NCI-H510A (cell line): ENCODE measurements at regions not wholly inside any gene's neighbourhood (a gene's known extent, or its start where the extent isn't known, plus 50 kb on each side); places are given as distances from the start of the nearest gene placed in this dataset.

ENCODE experiments used
- DNase-seq: peaks from one replicate; lab custom pipeline; 2025; lab: John Stamatoyannopoulos, UW

GRCh38 chr5:20276061-20276958 is 288.3 kb upstream of the CDH18 start:
- DNase-seq, result no peak

DNA sequence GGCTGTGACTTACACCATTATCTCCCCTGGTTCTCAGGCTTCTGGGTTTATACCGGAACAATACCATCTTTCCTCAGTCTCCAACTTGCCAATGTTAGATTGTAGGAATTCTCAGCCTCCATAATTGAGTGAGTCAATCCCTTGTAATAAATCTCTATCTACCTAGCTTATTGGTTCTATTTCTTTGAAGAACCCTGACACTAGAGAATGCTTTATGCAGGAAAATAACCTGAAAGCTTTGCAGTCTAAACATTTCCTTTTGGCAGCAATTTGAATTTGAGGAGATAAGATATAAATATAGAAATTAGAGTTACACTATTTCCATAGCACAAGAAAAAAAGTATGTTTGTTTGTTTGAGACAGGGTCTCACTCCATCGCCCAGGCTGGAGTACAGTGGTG is 278.1 kb upstream of the CDH18 start:
- no peak for DNase-seq

DNA sequence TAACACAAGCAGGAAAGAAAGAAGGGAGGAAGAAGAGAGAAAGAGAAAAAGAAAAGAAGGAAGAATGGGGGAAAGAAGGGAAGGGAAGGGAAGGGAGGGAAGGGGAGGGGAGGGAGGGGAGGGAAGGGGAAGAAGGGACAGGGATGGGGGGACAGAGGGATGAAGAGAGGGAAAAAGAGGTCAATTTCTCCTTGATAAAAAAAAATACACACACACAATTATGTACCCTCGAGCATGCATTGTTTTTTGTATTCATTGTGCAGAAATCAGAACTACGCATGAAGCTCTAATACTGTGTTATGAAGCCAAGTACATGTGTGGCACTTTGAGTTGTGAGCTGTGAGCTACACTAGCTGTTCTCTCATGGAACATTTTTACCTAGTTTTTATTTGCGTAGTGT is 274.9 kb upstream of the CDH18 start:
- DNase-seq, result no peak

DNA sequence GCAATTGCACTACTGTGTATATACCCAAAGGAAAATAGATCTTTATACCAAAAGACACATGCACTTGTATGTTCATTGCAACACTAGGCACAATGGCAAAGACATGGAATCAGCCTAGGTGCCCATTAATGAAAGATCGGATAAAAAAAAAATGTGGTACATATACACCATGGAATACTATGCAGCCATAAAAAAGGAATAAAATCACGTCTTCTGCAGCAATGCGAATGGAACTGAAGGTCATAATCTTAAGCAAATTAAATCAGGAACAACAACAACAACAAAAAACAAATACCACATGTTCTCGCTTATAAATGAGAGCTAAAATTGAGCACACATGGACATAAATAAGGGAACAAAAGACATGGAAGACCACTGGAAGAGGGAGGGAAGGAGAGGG is 266.7 kb upstream of the CDH18 start:
- no peak for DNase-seq

- DNase-seq, result no peak
Observed at GRCh38 chr5:20248118-20248517, 260.1 kb upstream of the CDH18 start.

- no peak for DNase-seq
Observed at GRCh38 chr5:20245432-20245974, 257.5 kb upstream of the CDH18 start.

DNA sequence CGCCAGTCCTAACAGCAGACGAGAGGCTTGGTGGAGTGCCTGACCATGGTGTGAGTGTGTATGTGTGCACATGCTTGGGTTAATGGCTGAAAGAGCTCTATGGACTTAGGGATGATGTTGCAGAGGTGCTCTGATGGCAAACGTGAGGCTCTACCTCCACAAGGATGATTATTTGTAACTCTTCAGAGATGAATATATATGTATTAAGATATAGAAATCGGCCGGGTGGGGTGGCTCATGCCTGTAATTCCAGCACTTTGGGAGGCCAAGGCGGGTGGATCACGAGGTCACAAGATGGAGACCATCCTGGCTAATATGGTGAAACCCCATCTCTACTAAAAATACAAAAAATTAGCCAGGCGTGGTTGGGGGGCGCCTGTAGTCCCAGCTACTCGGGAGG is 253.4 kb upstream of the CDH18 start:
- DNase-seq, result no peak

GRCh38 chr5:20231040-20231439 is 243.0 kb upstream of the CDH18 start:
- no peak for DNase-seq

DNA sequence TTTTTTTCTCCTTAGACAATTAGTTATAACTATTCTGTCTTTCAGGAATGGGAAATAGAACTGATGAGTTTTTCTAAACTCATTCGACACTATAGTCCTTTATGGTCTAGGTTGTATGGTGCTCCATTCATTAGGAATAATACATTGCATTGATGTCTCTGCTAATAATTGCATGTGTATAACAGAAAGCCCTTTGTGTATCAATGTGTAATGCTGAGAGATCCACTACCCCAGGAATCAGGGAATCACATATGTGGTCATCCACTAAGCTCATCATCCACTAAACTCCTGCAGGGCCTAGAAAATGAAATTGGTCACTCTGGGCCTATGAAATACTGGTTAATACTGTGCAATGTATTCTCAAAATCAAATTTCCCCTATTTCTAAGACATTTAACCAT is 242.0 kb upstream of the CDH18 start:
- no peak for DNase-seq

DNA sequence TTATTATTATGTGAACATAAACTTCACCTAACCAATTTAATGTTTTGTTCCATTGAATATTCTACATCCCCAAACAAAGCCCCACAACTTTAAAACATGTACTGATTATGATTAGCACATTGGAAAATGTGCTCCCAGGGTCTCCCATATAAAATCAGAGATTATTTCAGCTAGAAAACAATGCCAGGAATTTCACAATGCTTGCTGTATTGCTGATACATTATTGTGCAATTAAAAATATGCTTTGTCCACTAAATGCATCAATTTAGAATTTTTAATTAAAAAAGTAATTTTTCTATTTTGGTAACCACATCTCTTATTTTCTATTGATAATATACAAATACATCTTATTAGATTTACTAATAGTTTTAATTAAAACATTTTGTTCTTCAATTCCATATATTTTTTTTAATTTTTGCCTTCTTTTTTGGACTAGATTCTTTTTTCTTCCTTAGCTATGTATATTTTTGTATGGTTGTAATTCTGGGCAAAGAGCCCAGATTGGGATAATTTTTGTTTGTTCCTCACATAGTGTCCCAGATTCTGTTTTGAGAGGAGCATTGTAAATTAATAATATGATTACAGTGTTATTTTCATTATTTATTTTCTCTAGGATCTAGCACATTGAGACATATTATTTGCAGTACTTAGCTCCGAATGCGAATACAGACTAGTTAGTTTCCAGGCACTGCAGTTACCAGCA is 241.5 kb upstream of the CDH18 start:
- no peak for DNase-seq

DNA sequence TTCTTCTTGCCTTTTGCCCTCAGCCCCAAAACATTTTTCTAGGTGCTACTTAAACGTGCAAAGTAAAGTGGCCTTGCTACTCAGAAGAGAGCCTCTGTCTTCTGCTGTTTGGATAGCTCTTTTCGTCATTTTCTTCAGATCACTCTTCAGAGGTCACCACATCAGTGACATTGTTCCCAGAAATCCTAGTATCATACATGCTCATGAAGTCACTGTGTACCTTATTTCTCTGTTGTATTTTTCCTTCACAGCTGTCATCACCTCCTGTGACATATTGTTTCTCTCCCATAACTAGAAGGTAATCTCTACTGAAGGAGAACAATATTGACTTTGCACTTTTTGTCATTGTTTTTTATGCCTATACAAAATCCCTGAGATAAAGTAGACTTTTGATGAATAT is 237.0 kb upstream of the CDH18 start:
- no peak for DNase-seq

DNA sequence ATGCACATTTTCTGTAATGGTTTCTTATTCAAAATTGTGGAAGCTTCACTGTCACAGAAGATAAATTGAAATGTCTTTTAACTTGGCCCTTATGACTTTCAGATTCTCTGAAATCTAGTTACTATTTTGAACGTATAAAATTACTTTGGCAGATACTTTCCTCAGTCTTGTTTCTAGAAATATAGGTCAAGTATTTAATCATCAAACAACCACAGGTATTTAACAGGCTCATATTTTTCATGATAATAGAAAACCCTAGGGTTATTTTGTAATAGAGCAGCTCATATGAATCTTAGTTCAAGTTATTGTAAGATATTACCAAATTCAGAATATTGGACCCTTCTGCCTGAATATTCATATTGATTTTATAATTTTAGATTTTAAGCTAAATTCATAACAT is 236.0 kb upstream of the CDH18 start:
- no peak for DNase-seq

DNA sequence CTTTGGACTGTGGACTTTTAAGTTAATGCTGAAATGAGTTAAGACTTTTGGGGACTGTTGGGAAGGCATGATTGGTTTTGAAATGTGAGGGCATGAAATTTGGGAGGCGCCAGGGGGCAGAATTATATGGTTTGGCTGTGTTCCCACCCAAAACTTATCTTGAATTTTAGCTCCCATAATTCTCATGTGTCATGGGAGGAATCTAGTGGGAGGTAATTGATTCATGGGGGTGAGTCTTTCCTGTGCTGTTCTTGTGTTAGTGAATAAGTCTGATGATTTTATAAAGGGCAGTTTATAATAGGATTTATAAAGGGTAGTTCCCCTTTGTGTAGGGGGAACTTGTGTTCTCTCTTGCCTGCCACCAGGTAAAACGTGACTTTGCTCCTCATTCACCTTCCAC is 235.5 kb upstream of the CDH18 start:
- no peak for DNase-seq

DNA sequence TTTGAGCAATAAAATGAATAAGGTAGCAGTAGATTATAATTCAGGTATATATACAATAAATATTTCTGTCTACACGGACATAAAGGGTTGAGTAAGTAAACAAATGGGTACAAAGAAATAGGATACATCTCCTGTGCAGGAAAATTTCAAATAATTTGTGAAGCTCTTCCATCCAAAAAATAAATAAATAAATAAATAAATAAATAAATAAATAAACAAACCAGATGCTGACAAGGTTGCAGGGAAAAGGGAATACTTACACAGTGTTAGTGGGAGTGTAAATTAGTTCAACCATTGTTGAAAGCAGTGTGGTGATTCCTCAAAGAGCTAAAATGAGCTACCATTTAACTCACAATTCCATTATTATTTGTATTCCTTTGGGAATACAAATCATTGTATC is 227.3 kb upstream of the CDH18 start:
- no peak for DNase-seq

DNA sequence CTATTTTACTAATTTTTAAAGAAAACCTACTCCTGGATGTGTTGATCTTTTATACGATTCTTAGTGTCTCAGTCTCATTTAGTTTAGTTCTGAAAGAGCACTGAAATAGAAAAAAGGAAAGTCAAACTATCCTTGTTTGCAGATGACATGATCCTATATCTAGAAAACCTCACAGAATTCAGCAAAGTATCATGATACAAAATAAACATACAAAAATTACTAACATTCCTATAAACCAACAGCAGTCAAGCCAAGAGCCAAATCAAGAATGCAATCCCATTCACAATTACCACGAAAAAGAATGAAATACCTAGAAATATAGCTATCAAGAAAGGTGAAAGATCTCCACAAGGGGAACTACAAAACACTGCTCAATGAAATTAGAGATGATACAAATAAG is 225.8 kb upstream of the CDH18 start:
- DNase-seq, result no peak

- no peak for DNase-seq
Observed at GRCh38 chr5:20212701-20213100, 224.7 kb upstream of the CDH18 start.

DNA sequence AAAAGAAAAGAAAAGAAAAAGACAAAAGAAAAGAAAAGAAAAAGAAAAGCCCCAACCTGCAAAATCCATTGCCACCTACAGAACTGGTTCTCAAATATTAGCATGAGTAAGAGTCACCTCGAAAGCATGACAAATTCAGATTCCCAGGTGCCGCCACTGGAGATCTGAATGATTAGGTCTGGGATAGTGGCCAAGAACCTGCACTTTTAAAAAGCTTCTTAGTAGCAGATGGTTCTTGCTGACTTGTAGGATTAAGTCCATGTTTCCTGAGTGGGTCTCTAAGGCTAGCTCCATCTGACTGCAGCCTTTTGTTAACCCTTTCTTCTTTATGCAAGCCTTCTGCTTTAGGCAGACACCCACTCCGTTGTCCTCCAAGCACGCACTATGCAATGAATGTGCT is 178.5 kb upstream of the CDH18 start:
- DNase-seq, result no peak

GRCh38 chr5:20158006-20158405 is 170.0 kb upstream of the CDH18 start:
- DNase-seq, result no peak

DNA sequence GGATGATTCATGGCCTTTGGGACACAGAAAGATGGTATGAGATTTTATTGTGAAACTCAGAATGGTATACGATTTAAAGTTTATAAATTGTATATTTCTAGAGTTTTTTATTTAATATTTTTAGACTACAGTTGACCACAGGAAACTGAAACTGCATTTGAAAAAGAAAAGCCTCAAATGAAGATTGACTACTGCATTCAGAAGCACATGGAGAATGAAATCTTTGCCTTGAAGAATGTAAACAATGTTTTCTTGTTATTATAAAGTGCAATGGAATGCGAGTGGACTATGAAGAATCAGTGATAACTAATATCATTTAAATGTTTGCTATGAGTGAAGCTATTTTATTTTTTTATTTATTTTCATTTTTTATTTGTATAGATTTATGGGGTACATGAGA is 169.1 kb upstream of the CDH18 start:
- DNase-seq, result no peak

DNA sequence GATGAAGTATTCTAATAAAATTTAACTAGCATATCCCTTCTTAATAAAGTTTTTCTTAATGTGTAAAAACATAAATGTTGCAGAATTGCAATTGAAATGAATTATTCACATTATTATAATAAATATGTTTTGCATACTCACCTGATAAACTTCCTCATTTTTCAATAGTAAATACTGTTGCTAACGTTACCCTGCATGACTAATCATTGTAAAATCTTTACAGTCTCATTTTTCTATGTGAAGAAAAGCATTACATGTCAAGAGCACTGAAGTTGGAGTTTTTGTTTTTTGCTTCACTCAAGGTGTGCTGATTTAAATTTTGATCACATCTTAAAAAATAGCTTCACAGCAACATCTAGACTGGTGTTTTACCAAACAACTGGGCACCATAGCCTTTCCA is 157.2 kb upstream of the CDH18 start:
- DNase-seq, result no peak

- DNase-seq, result no peak
Observed at GRCh38 chr5:20129501-20129900, 141.5 kb upstream of the CDH18 start.

DNA sequence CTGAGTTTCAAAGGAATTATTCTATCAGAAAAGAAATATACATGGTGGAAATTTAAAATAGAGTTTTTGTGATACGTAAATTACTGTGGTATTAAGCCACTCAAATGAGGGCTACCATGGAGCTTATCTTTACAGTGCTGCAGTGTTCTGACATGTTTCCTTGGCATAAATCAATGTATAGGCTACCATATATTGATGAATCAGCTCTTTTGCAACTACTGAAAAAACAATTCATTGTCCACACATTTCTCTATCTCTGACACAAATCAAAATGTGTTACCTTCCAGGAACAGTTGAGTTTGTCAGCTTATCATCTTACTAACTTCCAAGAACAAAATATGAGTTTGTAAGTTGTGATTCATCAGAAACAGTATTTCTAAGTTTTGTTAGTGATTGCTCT is 140.3 kb upstream of the CDH18 start:
- DNase-seq, result no peak

- DNase-seq, result no peak
Observed at GRCh38 chr5:20114526-20114925, 126.5 kb upstream of the CDH18 start.
